Panc1 (cell line): ENCODE measurements at regions not wholly inside any gene's neighbourhood (a gene's known extent, or its start where the extent isn't known, plus 50 kb on each side); places are given as distances from the start of the nearest gene placed in this dataset.

ENCODE experiments used
- ATAC-seq: fragments of 200-7000 bp; cut with Tn5 transposase; 2 replicates; pipeline ENCODE4 v1.9.1; 2020; ENCODE audit warnings: mild to moderate bottlenecking, moderate library complexity
- BruUV-seq: library from RNA; stranded (reverse); fragments of 400-500 nt; replicated peaks from 2 replicates; lab custom pipeline; 2021; lab: Mats Ljungman, UMichigan
- CTCF ChIA-PET: fragments of 300-600 bp; sonication (Branson Sonifier 250); formaldehyde crosslinking; loops from one replicate; lab custom pipeline; 2022; ENCODE audit warnings: antibody characterized with exemption; lab: Charles Lee
- POLR2A ChIA-PET: fragments of 300-600 bp; sonication (Branson Sonifier 250); formaldehyde crosslinking; loops from one replicate; lab custom pipeline; 2022; ENCODE audit warnings: antibody characterized with exemption; lab: Charles Lee
- DNase-seq: peaks from one replicate; pipeline ENCODE4 v3.0.0-alpha.2; 2010; ENCODE audit warnings: low read depth, low spot score
- H3K27ac ChIP-seq: 2 replicates; pipeline ENCODE4 v1.5.1; 2011; ENCODE audit warnings: mild to moderate bottlenecking, low read length, inconsistent platforms
- H3K27me3 ChIP-seq: fragments of 200-500 bp; sonication (Bioruptor generic); 2 replicates; pipeline ENCODE4 v1.6.0; 2014; ENCODE audit warnings: low read length, inconsistent platforms; ENCODE audit not compliant: control insufficient read depth, insufficient read depth
- H3K36me3 ChIP-seq: fragments of 200-500 bp; sonication (Bioruptor generic); 2 replicates; pipeline ENCODE4 v1.5.1; 2014; ENCODE audit warnings: inconsistent platforms, mild to moderate bottlenecking, low read length, moderate library complexity; ENCODE audit not compliant: control insufficient read depth, insufficient read depth
- H3K4me1 ChIP-seq: 2 replicates; pipeline ENCODE4 v1.5.1; 2011; ENCODE audit warnings: inconsistent platforms, mild to moderate bottlenecking, low read length, moderate library complexity; ENCODE audit not compliant: control insufficient read depth, insufficient read depth
- H3K4me3 ChIP-seq, 2 experiments: 2 replicates each; pipeline ENCODE4 v1.5.1; 2011 to 2012; ENCODE audit warnings: low read depth in 2 of 2, low read length in 2 of 2, mild to moderate bottlenecking in 2 of 2, inconsistent platforms in 1 of 2, moderate library complexity in 1 of 2
- H3K9me3 ChIP-seq: fragments of 200-500 bp; sonication (Bioruptor generic); 2 replicates; pipeline ENCODE4 v1.5.1; 2014; ENCODE audit warnings: low read depth, mild to moderate bottlenecking, inconsistent platforms, low read length, moderate library complexity; ENCODE audit not compliant: control insufficient read depth, insufficient read depth
- CTCF ChIP-seq: fragments of 450-650 bp; IDR thresholded peaks from 2 replicates; pipeline ENCODE4 v1.5.1; 2017; ENCODE audit warnings: mild to moderate bottlenecking
- POLR2AphosphoS5 ChIP-seq: IDR thresholded peaks from 2 replicates; pipeline ENCODE4 v1.6.1; 2012; ENCODE audit warnings: mild to moderate bottlenecking, low read depth, low read length, moderate library complexity
- SIN3A ChIP-seq: IDR thresholded peaks from 2 replicates; pipeline ENCODE4 v1.6.1; 2012; ENCODE audit warnings: low read depth, mild to moderate bottlenecking, low read length, moderate library complexity, borderline replicate concordance; ENCODE audit not compliant: insufficient read depth
- TCF7L2 ChIP-seq: IDR thresholded peaks from 2 replicates; pipeline ENCODE4 v1.6.1; 2011; ENCODE audit warnings: mild to moderate bottlenecking, low read depth, low read length, inconsistent platforms
- in situ Hi-C: cut with HindIII; loops from 2 replicates; pipeline ENCODE4 v1.10.0; 2016; ENCODE audit warnings: low sequenced_read_pairs, low pct_unique_long_range_greater_than_20kb
- intact Hi-C: fragments of 100-400 bp; cut with micrococcal nuclease; formaldehyde crosslinking; loops from one replicate; pipeline ENCODE4 v1.10.0; 2022; ENCODE audit not compliant: unreplicated experiment
- TF ChIP-seq, protein P1 (sequence below), 2 experiments: IDR thresholded peaks; 2 replicates each; pipeline ENCODE4 v1.6.1; 2011 to 2012; ENCODE audit warnings: low read depth in 2 of 2, control low read depth in 1 of 2, low read length in 1 of 2, mild to moderate bottlenecking in 1 of 2, moderate library complexity in 1 of 2; ENCODE audit not compliant: insufficient read depth in 1 of 2

DNA sequence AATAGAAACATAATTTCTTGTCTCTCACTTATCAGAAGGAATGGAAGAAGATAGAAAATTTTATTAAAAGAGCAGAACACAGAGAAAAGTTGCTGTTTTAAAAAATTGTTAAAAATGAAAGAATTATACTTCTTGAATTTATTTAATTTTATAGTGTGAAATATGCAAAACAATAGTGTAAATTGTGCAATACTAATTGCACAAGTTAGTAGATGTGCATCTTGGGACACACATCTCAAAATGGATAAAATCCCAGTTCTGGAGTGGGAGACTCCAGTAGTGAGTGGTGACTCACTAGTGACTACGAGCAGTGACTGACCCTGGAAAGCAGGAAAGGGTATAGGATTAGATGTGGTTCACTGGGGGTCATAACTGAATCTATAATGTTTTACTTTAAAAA is 223.2 kb downstream of the MSX2 start:
- DNase-seq, result no peak
- CTCF ChIA-PET, result no interaction called here

DNA sequence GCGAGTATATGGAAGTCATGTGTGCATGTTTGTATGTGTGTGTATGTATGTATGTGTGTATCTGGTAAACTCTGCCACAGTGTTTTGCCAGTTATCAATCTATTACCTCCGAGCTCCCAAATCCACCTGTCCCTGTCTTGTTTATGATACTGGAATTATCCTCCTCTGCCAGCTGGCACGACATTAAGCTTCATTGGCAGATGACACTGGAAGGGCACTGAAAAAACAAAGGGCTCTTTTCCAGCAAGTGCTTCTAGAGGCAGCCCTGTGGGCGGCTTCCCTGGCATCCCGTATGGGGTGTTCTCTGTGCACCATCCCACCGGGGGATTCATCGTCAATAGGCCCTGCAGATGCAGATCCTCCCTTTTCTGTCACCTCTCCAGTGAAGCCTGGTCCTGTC is 221.5 kb downstream of the MSX2 start:
- H3K36me3 ChIP-seq, result no peaks in the 10 kb centered on the region
- H3K4me1 ChIP-seq, result no peaks in the 10 kb centered on the region
- H3K27me3 ChIP-seq, result peaks cover 5% of the 10 kb centered on the region; the same call in 1 of the 2 replicates
- intact Hi-C loops, result no loop called here
- in situ Hi-C loops, result no loop called here
- ChIA-PET POLR2A (no interaction called here), CTCF (no interaction called here)
- no peak overlapping the region for H3K27ac ChIP-seq
- ATAC-seq (no peak), DNase-seq (no peak)
- BruUV-seq, result no TSS peak
- TF ChIP-seq, protein P1, sequence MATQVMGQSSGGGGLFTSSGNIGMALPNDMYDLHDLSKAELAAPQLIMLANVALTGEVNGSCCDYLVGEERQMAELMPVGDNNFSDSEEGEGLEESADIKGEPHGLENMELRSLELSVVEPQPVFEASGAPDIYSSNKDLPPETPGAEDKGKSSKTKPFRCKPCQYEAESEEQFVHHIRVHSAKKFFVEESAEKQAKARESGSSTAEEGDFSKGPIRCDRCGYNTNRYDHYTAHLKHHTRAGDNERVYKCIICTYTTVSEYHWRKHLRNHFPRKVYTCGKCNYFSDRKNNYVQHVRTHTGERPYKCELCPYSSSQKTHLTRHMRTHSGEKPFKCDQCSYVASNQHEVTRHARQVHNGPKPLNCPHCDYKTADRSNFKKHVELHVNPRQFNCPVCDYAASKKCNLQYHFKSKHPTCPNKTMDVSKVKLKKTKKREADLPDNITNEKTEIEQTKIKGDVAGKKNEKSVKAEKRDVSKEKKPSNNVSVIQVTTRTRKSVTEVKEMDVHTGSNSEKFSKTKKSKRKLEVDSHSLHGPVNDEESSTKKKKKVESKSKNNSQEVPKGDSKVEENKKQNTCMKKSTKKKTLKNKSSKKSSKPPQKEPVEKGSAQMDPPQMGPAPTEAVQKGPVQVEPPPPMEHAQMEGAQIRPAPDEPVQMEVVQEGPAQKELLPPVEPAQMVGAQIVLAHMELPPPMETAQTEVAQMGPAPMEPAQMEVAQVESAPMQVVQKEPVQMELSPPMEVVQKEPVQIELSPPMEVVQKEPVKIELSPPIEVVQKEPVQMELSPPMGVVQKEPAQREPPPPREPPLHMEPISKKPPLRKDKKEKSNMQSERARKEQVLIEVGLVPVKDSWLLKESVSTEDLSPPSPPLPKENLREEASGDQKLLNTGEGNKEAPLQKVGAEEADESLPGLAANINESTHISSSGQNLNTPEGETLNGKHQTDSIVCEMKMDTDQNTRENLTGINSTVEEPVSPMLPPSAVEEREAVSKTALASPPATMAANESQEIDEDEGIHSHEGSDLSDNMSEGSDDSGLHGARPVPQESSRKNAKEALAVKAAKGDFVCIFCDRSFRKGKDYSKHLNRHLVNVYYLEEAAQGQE (IDR thresholded peaks at IDR 0.05; ENCODE audit: insufficient read depth in 1 of 2, low read depth in 2 of 2, low read length in 1 of 2), result no peak
- TF ChIP-seq TCF7L2 (no peak), POLR2AphosphoS5 (no peak), SIN3A (no peak), CTCF (no peak)
- no peaks in the 10 kb centered on the region for H3K9me3 ChIP-seq
- no peak overlapping the region for H3K4me3 ChIP-seq

More for the DNA sequence above, 223.2 kb downstream of the MSX2 start:
- H3K27me3 ChIP-seq, result peaks cover 3% of the 10 kb centered on the region; the same call in 1 of the 2 replicates
- no peak for ATAC-seq
- no peaks in the 10 kb centered on the region for H3K4me1 ChIP-seq
- H3K4me3 ChIP-seq, result no peak overlapping the region
- intact Hi-C loops, result no loop called here
- TF ChIP-seq CTCF (no peak), POLR2AphosphoS5 (no peak), SIN3A (no peak), TCF7L2 (no peak)
- TF ChIP-seq, protein P1 (IDR thresholded peaks at IDR 0.05; ENCODE audit: insufficient read depth in 1 of 2, low read depth in 2 of 2, low read length in 1 of 2), result no peak
- H3K36me3 ChIP-seq, result no peaks in the 10 kb centered on the region
- no TSS peak for BruUV-seq
- POLR2A ChIA-PET, result no interaction called here
- H3K9me3 ChIP-seq, result no peaks in the 10 kb centered on the region
- in situ Hi-C loops, result no loop called here
- H3K27ac ChIP-seq, result no peak overlapping the region
